Ishikawa (cell line): ENCODE measurements at regions not wholly inside any gene's neighbourhood (a gene's known extent, or its start where the extent isn't known, plus 50 kb on each side); places are given as distances from the start of the nearest gene placed in this dataset.

Experiments used
- CEBPB ChIP-seq: IDR thresholded peaks from 2 replicates; pipeline ENCODE4 v1.6.1; 2012
- EP300 ChIP-seq: IDR thresholded peaks from 2 replicates; pipeline ENCODE4 v1.6.1; 2012; ENCODE audit warnings: borderline replicate concordance
- FOXM1 ChIP-seq: IDR thresholded peaks from 2 replicates; pipeline ENCODE4 v1.6.1; 2012; ENCODE audit warnings: low read depth, borderline replicate concordance
- TAF1 ChIP-seq: IDR thresholded peaks from 2 replicates; pipeline ENCODE4 v1.6.1; 2012; ENCODE audit warnings: low read depth, mild to moderate bottlenecking
- YY1 ChIP-seq: IDR thresholded peaks from 2 replicates; pipeline ENCODE4 v1.6.1; 2012; ENCODE audit warnings: low read depth
- TF ChIP-seq, protein P1 (sequence below): IDR thresholded peaks from 2 replicates; pipeline ENCODE4 v1.6.1; 2012; ENCODE audit warnings: low read depth, mild to moderate bottlenecking
- TF ChIP-seq, protein P2 (sequence below): IDR thresholded peaks from 2 replicates; pipeline ENCODE4 v1.6.1; 2012

DNA sequence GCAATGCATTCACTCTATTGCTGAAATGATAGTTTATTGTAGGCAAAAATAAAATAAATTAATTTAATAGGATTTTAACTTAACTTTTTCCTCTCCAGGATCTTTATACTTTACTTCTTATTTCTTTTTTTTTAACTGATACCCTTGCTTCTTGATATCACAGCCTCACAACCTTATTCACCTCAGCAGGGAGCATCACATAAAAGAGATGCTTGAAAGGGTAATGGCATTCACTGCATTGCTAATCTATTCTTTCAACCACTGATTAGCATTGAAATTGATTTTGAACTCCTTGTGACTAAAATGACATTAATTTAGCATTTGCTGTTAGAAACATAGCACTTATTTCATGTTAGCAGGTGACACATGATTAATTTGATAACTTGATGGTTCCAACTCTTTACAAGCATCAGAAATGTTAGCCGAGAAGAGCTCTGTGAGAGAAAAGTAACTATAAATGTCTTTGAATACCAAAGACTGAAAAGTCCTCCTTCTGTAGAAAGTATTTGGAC is 689.5 kb upstream of the MGAT4C start:
- TF ChIP-seq FOXM1, result no peak
- no peak for TF ChIP-seq TAF1
- TF ChIP-seq, protein P1, sequence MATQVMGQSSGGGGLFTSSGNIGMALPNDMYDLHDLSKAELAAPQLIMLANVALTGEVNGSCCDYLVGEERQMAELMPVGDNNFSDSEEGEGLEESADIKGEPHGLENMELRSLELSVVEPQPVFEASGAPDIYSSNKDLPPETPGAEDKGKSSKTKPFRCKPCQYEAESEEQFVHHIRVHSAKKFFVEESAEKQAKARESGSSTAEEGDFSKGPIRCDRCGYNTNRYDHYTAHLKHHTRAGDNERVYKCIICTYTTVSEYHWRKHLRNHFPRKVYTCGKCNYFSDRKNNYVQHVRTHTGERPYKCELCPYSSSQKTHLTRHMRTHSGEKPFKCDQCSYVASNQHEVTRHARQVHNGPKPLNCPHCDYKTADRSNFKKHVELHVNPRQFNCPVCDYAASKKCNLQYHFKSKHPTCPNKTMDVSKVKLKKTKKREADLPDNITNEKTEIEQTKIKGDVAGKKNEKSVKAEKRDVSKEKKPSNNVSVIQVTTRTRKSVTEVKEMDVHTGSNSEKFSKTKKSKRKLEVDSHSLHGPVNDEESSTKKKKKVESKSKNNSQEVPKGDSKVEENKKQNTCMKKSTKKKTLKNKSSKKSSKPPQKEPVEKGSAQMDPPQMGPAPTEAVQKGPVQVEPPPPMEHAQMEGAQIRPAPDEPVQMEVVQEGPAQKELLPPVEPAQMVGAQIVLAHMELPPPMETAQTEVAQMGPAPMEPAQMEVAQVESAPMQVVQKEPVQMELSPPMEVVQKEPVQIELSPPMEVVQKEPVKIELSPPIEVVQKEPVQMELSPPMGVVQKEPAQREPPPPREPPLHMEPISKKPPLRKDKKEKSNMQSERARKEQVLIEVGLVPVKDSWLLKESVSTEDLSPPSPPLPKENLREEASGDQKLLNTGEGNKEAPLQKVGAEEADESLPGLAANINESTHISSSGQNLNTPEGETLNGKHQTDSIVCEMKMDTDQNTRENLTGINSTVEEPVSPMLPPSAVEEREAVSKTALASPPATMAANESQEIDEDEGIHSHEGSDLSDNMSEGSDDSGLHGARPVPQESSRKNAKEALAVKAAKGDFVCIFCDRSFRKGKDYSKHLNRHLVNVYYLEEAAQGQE, result no peak
- TF ChIP-seq CEBPB, result no peak
- TF ChIP-seq YY1, result no peak
- no peak for TF ChIP-seq EP300
- TF ChIP-seq, protein P2, sequence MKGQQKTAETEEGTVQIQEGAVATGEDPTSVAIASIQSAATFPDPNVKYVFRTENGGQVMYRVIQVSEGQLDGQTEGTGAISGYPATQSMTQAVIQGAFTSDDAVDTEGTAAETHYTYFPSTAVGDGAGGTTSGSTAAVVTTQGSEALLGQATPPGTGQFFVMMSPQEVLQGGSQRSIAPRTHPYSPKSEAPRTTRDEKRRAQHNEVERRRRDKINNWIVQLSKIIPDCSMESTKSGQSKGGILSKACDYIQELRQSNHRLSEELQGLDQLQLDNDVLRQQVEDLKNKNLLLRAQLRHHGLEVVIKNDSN, result no peak
